Keratinocyte (primary cell): ENCODE measurements at regions not wholly inside any gene's neighbourhood (a gene's known extent, or its start where the extent isn't known, plus 50 kb on each side); places are given as distances from the start of the nearest gene placed in this dataset.

ENCODE experiments used
- DNase-seq: peaks from one replicate; pipeline ENCODE4 v3.0.0-alpha.2; 2011; ENCODE audit warnings: low read depth, missing footprints, low spot score
- FAIRE-seq: peaks from 2 replicates; lab custom pipeline; 2011; peaks lifted over from hg19 to GRCh38; lab: Jason Lieb, UNC
- H2AFZ ChIP-seq: 2 replicates; pipeline ENCODE4 v1.6.0; 2012; ENCODE audit warnings: low read length, control low read depth, inconsistent platforms; ENCODE audit not compliant: control insufficient read depth
- H3K27ac ChIP-seq: 2 replicates; pipeline ENCODE4 v1.5.1; 2011; ENCODE audit warnings: low read length; ENCODE audit not compliant: control insufficient read depth, insufficient read depth
- H3K27me3 ChIP-seq: 3 replicates; pipeline ENCODE4 v1.6.0; 2011; ENCODE audit warnings: low read length; ENCODE audit not compliant: control insufficient read depth, insufficient read depth; ENCODE audit errors: extremely low read depth
- H3K36me3 ChIP-seq, 2 experiments: 2 replicates in 1 of 2; 3 replicates in 1 of 2; pipeline ENCODE4 v1.5.1; 2011; ENCODE audit warnings: low read length in 2 of 2, mild to moderate bottlenecking in 1 of 2; ENCODE audit not compliant: control insufficient read depth in 2 of 2, insufficient read depth in 2 of 2; ENCODE audit errors: extremely low read depth in 1 of 2
- H3K4me1 ChIP-seq: 3 replicates; pipeline ENCODE4 v1.5.1; 2011; ENCODE audit warnings: low read length; ENCODE audit not compliant: control insufficient read depth, insufficient read depth; ENCODE audit errors: extremely low read depth
- H3K4me2 ChIP-seq: 3 replicates; pipeline ENCODE4 v1.6.0; 2011; ENCODE audit warnings: low read depth, low read length; ENCODE audit not compliant: control insufficient read depth, insufficient read depth; ENCODE audit errors: extremely low read depth
- H3K4me3 ChIP-seq, 3 experiments: fragments of 200-600 bp in 1 of 3; sonication (generic) in 1 of 3; 2 replicates in 2 of 3; 3 replicates in 1 of 3; pipeline ENCODE4 v1.5.1; 2011 to 2016; ENCODE audit warnings: low read length in 3 of 3, mild to moderate bottlenecking in 3 of 3, control low read depth in 2 of 3, inconsistent platforms in 1 of 3, low read depth in 1 of 3, mixed read lengths in 1 of 3, mixed run types in 1 of 3, moderate library complexity in 1 of 3; ENCODE audit not compliant: control insufficient read depth in 2 of 3, insufficient read depth in 2 of 3; ENCODE audit errors: extremely low read depth in 1 of 3
- H3K79me2 ChIP-seq: 2 replicates; pipeline ENCODE4 v1.6.0; 2012; ENCODE audit warnings: low read length; ENCODE audit not compliant: control insufficient read depth, insufficient read depth
- H3K9ac ChIP-seq: 3 replicates; pipeline ENCODE4 v1.6.0; 2011; ENCODE audit warnings: low read length; ENCODE audit not compliant: control insufficient read depth, insufficient read depth; ENCODE audit errors: extremely low read depth
- H3K9me1 ChIP-seq: 3 replicates; pipeline ENCODE4 v1.6.0; 2011; ENCODE audit warnings: low read length; ENCODE audit not compliant: control insufficient read depth, insufficient read depth; ENCODE audit errors: extremely low read depth
- H3K9me3 ChIP-seq: 2 replicates; pipeline ENCODE4 v1.5.1; 2012; ENCODE audit warnings: low read depth, low read length; ENCODE audit not compliant: control insufficient read depth
- H4K20me1 ChIP-seq: 3 replicates; pipeline ENCODE4 v1.6.0; 2011; ENCODE audit warnings: low read length; ENCODE audit not compliant: control insufficient read depth, insufficient read depth; ENCODE audit errors: extremely low read depth
- EZH2 ChIP-seq: IDR thresholded peaks from one replicate; pipeline ENCODE4 v1.6.1; 2012; ENCODE audit warnings: inconsistent platforms, mild to moderate bottlenecking, low read length, moderate library complexity
- dilution Hi-C: fragments of 300-500 bp; cut with MboI; formaldehyde crosslinking; loops from one replicate; pipeline ENCODE4 v1.7.0; 2020; ENCODE audit warnings: low sequenced_read_pairs; ENCODE audit not compliant: extremely low pct_ligation_motif_present
- TF ChIP-seq, protein P1 (sequence below), 3 experiments: IDR thresholded peaks in 1 of 3; conservative IDR thresholded peaks in 1 of 3; optimal IDR thresholded peaks in 1 of 3; 2 replicates in 2 of 3; 3 replicates in 1 of 3; pipeline versions ENCODE3 to v1.5.1; 2011; ENCODE audit warnings: low read length in 3 of 3, mild to moderate bottlenecking in 3 of 3, moderate library complexity in 2 of 3, control low read depth in 1 of 3, inconsistent platforms in 1 of 3; ENCODE audit not compliant: insufficient read depth in 2 of 3; ENCODE audit errors: extremely low read depth in 1 of 3

DNA sequence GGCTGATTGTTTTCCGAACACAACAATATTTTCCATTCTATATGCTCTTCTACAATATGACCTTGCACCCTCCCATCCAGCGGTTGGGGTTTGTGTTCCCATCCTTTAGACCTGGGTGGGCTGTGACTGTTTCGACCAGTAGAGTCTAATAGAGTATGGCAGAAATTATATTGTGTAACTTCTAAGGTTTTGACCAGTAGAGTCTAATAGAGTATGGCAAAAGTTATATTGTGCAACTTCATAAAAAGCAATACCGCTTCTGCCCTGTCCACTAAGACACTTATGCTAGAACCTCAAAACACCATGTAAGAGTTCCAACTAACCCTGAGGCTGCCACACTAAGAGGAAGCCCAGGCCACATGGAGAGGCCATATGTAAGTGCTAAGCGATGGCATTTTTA, 719.7 kb upstream of the TBX3 start:
- no peak overlapping the region for H3K4me2 ChIP-seq
- dilution Hi-C loops, result no loop called here
- no peak overlapping the region for H3K4me3 ChIP-seq
- no peak overlapping the region for H2AFZ ChIP-seq
- no peaks in the 10 kb centered on the region for H3K36me3 ChIP-seq
- H3K9me1 ChIP-seq, result no peaks in the 10 kb centered on the region
- FAIRE-seq (no peak), DNase-seq (no peak)
- no peaks in the 10 kb centered on the region for H4K20me1 ChIP-seq
- TF ChIP-seq, protein P1, sequence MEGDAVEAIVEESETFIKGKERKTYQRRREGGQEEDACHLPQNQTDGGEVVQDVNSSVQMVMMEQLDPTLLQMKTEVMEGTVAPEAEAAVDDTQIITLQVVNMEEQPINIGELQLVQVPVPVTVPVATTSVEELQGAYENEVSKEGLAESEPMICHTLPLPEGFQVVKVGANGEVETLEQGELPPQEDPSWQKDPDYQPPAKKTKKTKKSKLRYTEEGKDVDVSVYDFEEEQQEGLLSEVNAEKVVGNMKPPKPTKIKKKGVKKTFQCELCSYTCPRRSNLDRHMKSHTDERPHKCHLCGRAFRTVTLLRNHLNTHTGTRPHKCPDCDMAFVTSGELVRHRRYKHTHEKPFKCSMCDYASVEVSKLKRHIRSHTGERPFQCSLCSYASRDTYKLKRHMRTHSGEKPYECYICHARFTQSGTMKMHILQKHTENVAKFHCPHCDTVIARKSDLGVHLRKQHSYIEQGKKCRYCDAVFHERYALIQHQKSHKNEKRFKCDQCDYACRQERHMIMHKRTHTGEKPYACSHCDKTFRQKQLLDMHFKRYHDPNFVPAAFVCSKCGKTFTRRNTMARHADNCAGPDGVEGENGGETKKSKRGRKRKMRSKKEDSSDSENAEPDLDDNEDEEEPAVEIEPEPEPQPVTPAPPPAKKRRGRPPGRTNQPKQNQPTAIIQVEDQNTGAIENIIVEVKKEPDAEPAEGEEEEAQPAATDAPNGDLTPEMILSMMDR (optimal IDR thresholded peaks at IDR 0.05 in 1 of 3, IDR thresholded peaks at IDR 0.05 in 1 of 3, conservative IDR thresholded peaks at IDR 0.05 in 1 of 3; ENCODE audit: extremely low read depth in 1 of 3, insufficient read depth in 2 of 3, low read length in 3 of 3), result no peak
- no peak for TF ChIP-seq EZH2
- no peak overlapping the region for H3K27ac ChIP-seq
- H3K9me3 ChIP-seq, result no peaks in the 10 kb centered on the region
- H3K9ac ChIP-seq, result no peak overlapping the region
- no peaks in the 10 kb centered on the region for H3K27me3 ChIP-seq
- H3K79me2 ChIP-seq, result no peaks in the 10 kb centered on the region
- H3K4me1 ChIP-seq, result peaks cover 16% of the 10 kb centered on the region

DNA sequence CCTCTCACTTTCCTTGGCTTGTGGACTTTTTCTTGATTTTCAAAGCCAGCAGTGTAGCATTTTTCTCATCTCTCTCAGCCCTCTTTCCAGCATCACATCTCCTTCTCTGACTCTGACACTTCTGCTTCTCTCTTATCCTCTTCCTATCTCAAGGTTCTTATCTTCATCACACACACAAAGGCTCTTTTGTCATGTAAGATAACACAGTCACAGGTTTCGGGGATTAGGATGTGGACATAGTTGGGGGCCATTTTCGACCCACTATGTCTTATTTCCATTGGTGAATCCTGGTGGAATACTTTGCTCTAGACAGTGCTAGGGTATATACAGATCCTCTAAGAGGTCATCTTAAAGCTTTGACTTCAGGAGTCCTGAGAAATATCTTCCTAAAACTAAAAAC, 719.3 kb upstream of the TBX3 start:
- dilution Hi-C loops, result no loop called here
- DNase-seq (no peak), FAIRE-seq (no peak)
- TF ChIP-seq, protein P1 (optimal IDR thresholded peaks at IDR 0.05 in 1 of 3, IDR thresholded peaks at IDR 0.05 in 1 of 3, conservative IDR thresholded peaks at IDR 0.05 in 1 of 3; ENCODE audit: extremely low read depth in 1 of 3, insufficient read depth in 2 of 3, low read length in 3 of 3), result no peak
- TF ChIP-seq EZH2, result no peak
- Histone ChIP-seq H3K36me3 (no peaks in the 10 kb centered on the region), H3K4me2 (no peak overlapping the region), H3K27me3 (no peaks in the 10 kb centered on the region), H3K79me2 (no peaks in the 10 kb centered on the region), H3K9me3 (no peaks in the 10 kb centered on the region), H2AFZ (no peak overlapping the region), H3K4me3 (no peak overlapping the region), H4K20me1 (no peaks in the 10 kb centered on the region), H3K9ac (no peak overlapping the region), H3K4me1 (peaks cover 16% of the 10 kb centered on the region), H3K27ac (no peak overlapping the region), H3K9me1 (no peaks in the 10 kb centered on the region)
